Lung microvascular endothelial cell (primary cell): ENCODE measurements at regions not wholly inside any gene's neighbourhood (a gene's known extent, or its start where the extent isn't known, plus 50 kb on each side); places are given as distances from the start of the nearest gene placed in this dataset.
"Not testable (repeated sequence)": the region's sequence is repeated elsewhere in the genome, so short reads cannot be mapped to it uniquely, and the experiment has no call there.

Experiments used
- DNase-seq, 2 donors: peaks; one replicate each; pipeline versions ENCODE4 v3.0.0 to v3.0.0-alpha.2; 2010; ENCODE audit warnings: low read depth in 2 of 2

GRCh38 chr5:163161512-163161911 is 275.9 kb upstream of the CCNG1 start:
- DNase-seq, result no peak

- DNase-seq, result no peak
These were observed 274.8 kb upstream of the CCNG1 start for GRCh38 chr5:163162645-163163044.

- DNase-seq, result no peak
These were observed 273.5 kb upstream of the CCNG1 start for GRCh38 chr5:163163858-163164257.

GRCh38 chr5:163165277-163165676 is 272.1 kb upstream of the CCNG1 start:
- no peak for DNase-seq

- DNase-seq, result not testable (repeated sequence)
These were observed 267.2 kb upstream of the CCNG1 start for GRCh38 chr5:163170161-163170560.

GRCh38 chr5:163172540-163173338 is 264.7 kb upstream of the CCNG1 start:
- DNase-seq, result no peak

- DNase-seq, result no peak
These were observed 259.4 kb upstream of the CCNG1 start for GRCh38 chr5:163177971-163178370.

- no peak for DNase-seq
These were observed 252.1 kb upstream of the CCNG1 start for GRCh38 chr5:163185315-163185714.

- DNase-seq, result no peak
These were observed 248.3 kb upstream of the CCNG1 start for GRCh38 chr5:163189023-163189553.

GRCh38 chr5:163190283-163190682 is 247.1 kb upstream of the CCNG1 start:
- no peak for DNase-seq

GRCh38 chr5:163190784-163191183 is 246.6 kb upstream of the CCNG1 start:
- DNase-seq, result no peak

- no peak for DNase-seq
These were observed 243.5 kb upstream of the CCNG1 start for GRCh38 chr5:163193886-163194285.

GRCh38 chr5:163205645-163206044 is 231.8 kb upstream of the CCNG1 start:
- no peak for DNase-seq

- no peak for DNase-seq
These were observed 215.8 kb upstream of the CCNG1 start for GRCh38 chr5:163221581-163221980.

- no peak for DNase-seq
These were observed 214.4 kb upstream of the CCNG1 start for GRCh38 chr5:163222982-163223381.

GRCh38 chr5:163244445-163244987 is 192.9 kb upstream of the CCNG1 start:
- no peak for DNase-seq

GRCh38 chr5:163245584-163245983 is 191.8 kb upstream of the CCNG1 start:
- DNase-seq, result no peak

GRCh38 chr5:163248333-163248732 is 189.1 kb upstream of the CCNG1 start:
- DNase-seq, result no peak

- DNase-seq, result no peak
These were observed 188.5 kb upstream of the CCNG1 start for GRCh38 chr5:163248871-163249270.

- no peak for DNase-seq
These were observed 184.4 kb upstream of the CCNG1 start for GRCh38 chr5:163252950-163253349.

- DNase-seq, result no peak
These were observed 177.9 kb upstream of the CCNG1 start for GRCh38 chr5:163259495-163259894.

- DNase-seq, result no peak
These were observed 176.9 kb upstream of the CCNG1 start for GRCh38 chr5:163260471-163260870.

- no peak for DNase-seq
These were observed 176.4 kb upstream of the CCNG1 start for GRCh38 chr5:163260961-163261360.
